Left colon (tissue), 2 donors: ENCODE measurements at regions not wholly inside any gene's neighbourhood (a gene's known extent, or its start where the extent isn't known, plus 50 kb on each side); places are given as distances from the start of the nearest gene placed in this dataset.

Source experiments
- ATAC-seq: fragments of 200-7000 bp; cut with Tn5 transposase; one replicate; pipeline ENCODE4 v1.9.1; 2020; ENCODE audit warnings: mild to moderate bottlenecking, moderate library complexity
- DNase-seq, 2 donors: peaks; one replicate each; pipeline ENCODE4 v3.0.0-alpha.2; 2020
- intact Hi-C, 2 donors: fragments of 100-400 bp; cut with DNase I in 1 of 2; cut with micrococcal nuclease in 1 of 2; formaldehyde crosslinking; loops; one replicate each; pipeline versions ENCODE4 v1.11.2 to v1.14.0; 2022; cut with DNase I, micrococcal nuclease
- donor health status: DM: no; HTN: no; CAD: no.
- donor health status: DM: yes; HTN: yes; CAD: no.

- DNase-seq, result no peak
- intact Hi-C loops, result no loop called here
- no peak for ATAC-seq
These were observed 173.9 kb downstream of the CALCRL start for GRCh38 chr2:187274146-187274545.

- intact Hi-C loops, result no loop called here
- DNase-seq (no peak), ATAC-seq (no peak)
These were observed 175.8 kb downstream of the CALCRL start for GRCh38 chr2:187272255-187272654.

GRCh38 chr2:187271825-187272224, 176.2 kb downstream of the CALCRL start:
- DNase-seq (no peak), ATAC-seq (no peak)
- intact Hi-C loops, result no loop called here

GRCh38 chr2:187266645-187267044, 181.4 kb downstream of the CALCRL start:
- ATAC-seq (no peak), DNase-seq (no peak)
- intact Hi-C loops, result no loop called here

DNA sequence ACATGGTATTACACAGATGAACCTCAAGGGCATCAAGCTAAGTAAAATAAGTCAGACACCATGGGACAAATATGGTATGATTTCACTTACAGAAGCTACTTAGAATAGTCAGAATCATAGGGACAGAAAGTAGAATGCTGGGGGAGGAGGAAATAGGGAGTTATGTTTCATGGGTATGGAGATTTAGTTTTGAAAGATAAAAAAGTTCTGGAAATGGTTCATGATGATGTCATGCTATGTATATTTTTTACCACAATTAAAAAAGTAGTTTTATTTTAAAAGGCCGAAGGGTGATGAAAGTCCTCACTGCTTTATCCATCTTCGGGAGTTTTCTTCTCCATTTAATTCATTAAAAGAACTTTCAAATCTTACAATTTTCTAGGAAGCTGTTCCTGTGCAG, 181.9 kb downstream of the CALCRL start:
- no peak for ATAC-seq

DNA sequence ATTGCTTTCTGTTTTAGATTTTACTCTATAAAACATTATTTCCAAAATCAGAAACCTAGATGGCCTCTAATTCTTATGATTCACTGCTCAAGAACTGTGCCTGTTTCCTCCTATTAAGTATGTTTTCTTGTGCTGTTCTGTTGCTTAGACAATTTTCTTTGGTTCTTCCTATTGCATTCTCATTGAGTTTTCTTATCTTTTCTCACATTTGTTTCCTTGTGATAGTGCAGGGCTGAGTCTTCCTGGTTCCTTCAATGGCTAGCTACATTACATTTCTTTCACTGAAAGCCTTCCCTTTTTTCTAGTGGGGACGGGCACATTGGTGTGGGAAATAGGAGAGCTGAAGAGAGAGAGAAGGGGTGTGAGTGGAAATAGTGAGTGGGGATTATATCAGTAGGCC, 183.4 kb downstream of the CALCRL start:
- intact Hi-C loops, result no loop called here
- DNase-seq, result no peak
- no peak for ATAC-seq

More for the DNA sequence above, 181.9 kb downstream of the CALCRL start:
- DNase-seq, result no peak
- intact Hi-C loops, result no loop called here

DNA sequence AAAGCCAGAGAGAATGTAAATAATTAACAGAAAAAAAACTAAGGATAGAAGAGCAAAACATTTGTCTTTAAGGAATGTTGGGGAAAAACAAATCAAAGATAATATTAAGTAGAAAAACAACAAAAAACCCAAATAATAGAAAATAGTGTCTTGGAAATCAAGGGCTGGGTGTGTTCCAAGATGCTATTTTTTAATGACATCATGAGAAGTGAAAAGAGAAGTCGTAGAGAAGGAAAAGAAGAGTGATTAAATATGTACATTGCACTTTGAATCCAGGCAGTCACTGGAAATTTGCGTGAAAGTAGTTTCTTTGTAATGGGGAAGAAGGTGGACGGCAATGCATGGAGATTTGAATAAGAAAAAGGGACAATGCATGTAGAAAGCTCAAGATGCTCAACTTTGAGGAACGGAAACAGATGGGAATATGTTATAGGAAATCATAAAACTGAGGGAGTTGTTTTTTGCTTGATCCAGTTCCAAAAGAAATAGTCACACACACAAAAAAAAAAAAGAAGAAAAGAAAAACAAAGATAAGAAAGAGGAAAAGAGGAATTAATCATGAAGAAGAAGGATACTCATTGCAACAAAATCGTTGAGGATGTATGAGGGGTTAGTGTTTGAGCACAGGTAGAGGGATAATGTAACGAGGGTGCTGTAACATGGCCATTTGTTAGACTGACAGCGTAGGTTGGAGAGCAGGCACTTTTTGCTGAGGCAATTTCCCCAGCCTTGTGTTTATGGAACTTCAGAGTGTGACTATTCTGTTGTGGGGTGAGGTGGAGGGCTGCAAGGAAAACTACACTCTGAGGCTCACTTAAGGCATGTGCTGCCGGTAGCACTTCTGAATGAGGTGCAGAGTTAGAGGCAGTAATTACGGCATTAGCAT, 184.1 kb downstream of the CALCRL start:
- DNase-seq (no peak), ATAC-seq (no peak)
- intact Hi-C loops, result no loop called here

- intact Hi-C loops, result no loop called here
These were observed 186.3 kb downstream of the CALCRL start for GRCh38 chr2:187261705-187262104.

GRCh38 chr2:187252063-187252462, 196.0 kb downstream of the CALCRL start:
- ATAC-seq (no peak), DNase-seq (no peak)
- intact Hi-C loops, result no loop called here

More at GRCh38 chr2:187261705-187262104, 186.3 kb downstream of the CALCRL start:
- DNase-seq, result no peak
- ATAC-seq, result no peak

GRCh38 chr2:187250137-187250536, 197.9 kb downstream of the CALCRL start:
- intact Hi-C loops, result no loop called here
- no peak for ATAC-seq
- no peak for DNase-seq

GRCh38 chr2:187233811-187234210, 214.2 kb downstream of the CALCRL start:
- intact Hi-C loops, result no loop called here
- ATAC-seq (no peak), DNase-seq (no peak)

DNA sequence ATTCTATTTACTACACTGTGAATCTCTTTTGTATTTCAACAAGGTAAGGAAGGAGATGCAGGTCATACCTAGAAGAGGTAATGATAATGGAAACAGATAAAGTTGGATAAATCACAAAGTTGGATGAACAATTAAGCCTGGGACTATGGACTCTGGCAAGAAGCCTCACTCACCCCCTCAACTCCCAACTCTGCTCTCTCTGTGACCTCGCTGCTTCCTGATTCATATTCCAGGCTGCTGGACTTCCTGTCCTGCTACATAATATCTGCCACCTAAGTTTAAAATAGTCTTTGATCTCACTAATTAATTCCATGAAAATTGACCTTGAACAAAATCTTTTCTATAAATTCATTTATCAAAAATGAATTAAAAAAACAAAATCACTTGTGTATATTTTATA, 215.3 kb downstream of the CALCRL start:
- ATAC-seq (no peak), DNase-seq (no peak)
- intact Hi-C loops, result no loop called here

DNA sequence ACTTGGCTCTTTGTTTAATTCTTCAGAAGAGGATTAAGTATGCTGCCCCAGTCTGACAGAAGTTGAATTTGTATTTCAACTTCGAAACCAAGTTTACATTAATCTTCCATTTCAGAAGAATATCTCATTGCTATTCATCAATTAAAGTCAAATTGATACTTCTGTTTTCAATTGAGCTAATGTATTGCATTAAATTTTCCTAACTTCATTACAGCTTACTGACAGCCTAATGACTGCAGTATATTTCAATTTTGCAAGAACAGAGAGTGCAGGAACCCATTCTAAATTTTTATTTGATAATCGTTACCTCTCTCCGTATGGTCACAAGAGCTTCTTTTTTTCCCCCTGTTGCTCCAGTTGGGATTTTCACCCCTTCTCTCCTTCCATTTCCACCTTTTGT, 218.0 kb downstream of the CALCRL start:
- intact Hi-C loops, result no loop called here
- no peak for ATAC-seq
- DNase-seq, result no peak

DNA sequence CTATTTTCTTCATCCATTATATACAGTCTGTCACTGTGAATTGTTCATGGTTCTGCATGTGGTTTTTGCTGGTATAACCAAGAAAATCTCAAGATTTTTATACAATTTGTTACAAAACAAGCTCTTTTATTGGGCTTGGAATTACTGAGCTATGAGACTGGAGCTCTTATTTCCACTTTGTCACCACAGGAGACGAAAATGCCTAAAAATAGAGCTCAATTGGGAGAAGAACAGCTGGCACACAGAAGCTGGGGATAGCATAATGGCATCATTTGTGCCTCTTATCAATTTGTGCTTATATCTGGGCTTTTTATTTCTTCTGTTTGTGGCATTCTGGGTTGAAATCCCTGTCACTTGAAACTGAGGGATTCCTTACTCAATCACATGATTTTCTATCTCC, 219.1 kb downstream of the CALCRL start:
- ATAC-seq (no peak), DNase-seq (no peak)
- intact Hi-C loops, result no loop called here

DNA sequence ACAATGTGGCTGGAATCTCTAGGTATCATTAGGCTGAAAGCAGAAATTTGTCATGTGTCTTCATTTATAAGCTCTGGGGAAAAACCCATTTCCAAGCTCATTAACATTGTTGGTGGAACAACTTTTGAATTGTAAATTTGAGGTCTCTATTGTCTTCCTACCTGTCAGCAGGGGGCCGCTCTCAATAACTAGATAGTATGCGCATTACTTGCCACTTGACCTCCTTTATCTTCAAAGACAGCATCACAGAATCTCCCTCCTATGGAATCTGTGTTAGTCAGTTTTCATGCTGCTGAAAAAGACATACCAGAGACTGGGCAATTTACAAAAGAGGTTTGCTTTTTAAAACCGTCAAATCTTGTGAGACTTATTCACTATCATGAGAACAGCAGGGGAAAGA, 223.1 kb downstream of the CALCRL start:
- ATAC-seq (no peak), DNase-seq (no peak)
- intact Hi-C loops, result no loop called here

DNA sequence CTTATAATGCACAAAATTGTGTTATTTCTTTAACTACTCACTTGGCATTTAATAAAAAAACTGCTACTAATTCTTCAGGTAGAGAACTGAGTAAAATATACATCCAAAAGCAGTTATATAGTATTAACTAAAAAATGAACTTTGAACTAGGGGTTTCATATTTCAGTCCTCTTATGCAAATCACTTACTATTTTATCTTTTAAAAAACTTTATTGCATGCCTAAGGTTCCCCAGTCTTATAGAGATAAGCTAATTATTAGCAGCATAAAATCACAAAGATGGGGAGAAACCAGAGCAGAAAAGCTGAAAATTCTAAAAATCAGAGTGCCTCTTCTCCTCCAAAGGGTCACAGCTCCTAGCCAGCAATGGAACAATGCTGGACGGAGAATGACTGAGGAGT, 228.0 kb downstream of the CALCRL start:
- DNase-seq (no peak), ATAC-seq (no peak)
- intact Hi-C loops, result no loop called here

DNA sequence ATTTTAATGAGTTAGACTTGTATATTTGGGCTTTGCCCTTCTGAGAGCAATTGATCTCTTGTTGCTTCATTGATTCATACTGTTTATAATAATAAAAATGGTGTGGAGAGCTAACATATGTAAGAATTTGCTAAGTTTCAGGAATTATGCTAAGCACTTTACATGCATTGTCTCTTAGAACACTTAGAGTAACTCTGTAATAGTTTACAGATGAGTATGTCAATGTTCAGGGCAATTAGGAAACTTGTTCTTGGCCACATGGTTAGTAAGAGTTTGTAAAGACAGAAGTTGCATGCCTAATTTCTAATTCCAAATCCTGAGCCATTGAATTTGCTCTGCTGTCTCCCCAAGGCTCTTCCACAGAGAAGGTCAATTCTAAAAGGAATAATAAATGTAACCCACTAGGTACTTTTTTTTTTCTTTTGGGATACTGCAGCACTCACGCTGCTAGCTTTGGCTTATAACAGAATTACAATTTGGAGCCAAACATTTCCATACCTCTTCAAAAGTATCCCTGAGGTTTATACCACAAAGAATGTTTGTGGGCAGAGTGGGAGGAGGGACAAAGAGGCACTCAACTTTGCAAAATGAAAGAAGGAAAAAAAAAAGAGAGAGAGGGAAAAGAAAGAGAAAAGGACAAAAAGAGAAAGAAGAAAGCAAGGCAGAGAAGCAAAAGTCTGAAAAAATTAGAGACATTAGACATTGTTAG, 232.4 kb downstream of the CALCRL start:
- DNase-seq (no peak), ATAC-seq (no peak)
- intact Hi-C loops, result no loop called here

DNA sequence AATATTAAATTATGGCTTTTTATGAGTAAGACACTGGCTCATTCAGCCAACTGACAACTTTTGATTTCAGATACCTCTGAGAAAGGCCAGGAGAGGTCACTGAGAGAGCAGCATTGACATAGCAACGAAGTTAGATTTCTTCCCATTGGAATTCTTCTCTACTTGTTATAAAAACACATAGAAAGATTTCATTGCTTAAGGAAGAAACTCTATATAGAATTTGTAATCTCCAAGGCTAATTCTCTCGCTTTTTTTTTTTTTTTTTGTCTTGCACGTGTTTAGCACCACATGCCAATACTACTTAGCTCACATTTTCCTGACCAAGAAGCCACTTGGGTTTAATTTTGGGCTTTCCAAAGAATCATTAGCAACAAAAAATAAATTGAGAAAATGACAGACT, 233.7 kb downstream of the CALCRL start:
- no peak for DNase-seq
- intact Hi-C loops, result no loop called here
- no peak for ATAC-seq

DNA sequence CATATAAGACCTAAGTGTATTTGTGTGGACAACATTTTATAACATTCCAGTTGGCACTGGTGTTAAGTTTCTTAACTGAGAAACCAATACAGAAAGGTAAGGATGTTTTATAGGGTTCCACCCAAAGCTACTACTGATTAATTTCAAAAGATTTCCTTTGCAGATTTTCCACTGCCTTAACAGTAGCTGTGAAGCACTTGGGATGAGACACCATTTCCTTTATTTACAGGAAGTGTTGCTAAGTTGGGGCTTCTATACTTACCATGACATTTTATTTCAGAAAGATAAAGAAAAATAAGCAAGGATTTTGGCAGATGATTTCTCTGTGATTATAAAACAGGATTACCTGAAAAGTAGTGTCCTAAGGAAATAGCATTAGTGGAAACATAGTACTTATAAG, 234.3 kb downstream of the CALCRL start:
- DNase-seq (no peak), ATAC-seq (no peak)
- intact Hi-C loops, result no loop called here

GRCh38 chr2:187210726-187211125, 237.3 kb downstream of the CALCRL start:
- DNase-seq, result no peak
- no peak for ATAC-seq
- intact Hi-C loops, result no loop called here
